HG03432 (cell line): ENCODE measurements at regions not wholly inside any gene's neighbourhood (a gene's known extent, or its start where the extent isn't known, plus 50 kb on each side); places are given as distances from the start of the nearest gene placed in this dataset.
"Not testable (repeated sequence)": the region's sequence is repeated elsewhere in the genome, so short reads cannot be mapped to it uniquely, and the experiment has no call there.

Experiments
- ATAC-seq: cut with Tn5 transposase; IDR thresholded peaks from one replicate; pipeline ENCODE4 v1.9.1; 2021; ENCODE audit warnings: mild to moderate bottlenecking, moderate library complexity; ENCODE audit not compliant: unreplicated experiment

- ATAC-seq, result no peak
These were observed 111.6 kb upstream of the ZC3H12A start for GRCh38 chr1:37362594-37363385.

- no peak for ATAC-seq
These were observed 110.8 kb upstream of the ZC3H12A start for GRCh38 chr1:37363535-37363934.

GRCh38 chr1:37368665-37369315, 105.6 kb upstream of the ZC3H12A start:
- ATAC-seq, result not testable (repeated sequence)

GRCh38 chr1:37372302-37372701, 102.1 kb upstream of the ZC3H12A start:
- ATAC-seq, result no peak

GRCh38 chr1:37372711-37373110, 101.7 kb upstream of the ZC3H12A start:
- ATAC-seq, result no peak

- no peak for ATAC-seq
These were observed 101.0 kb upstream of the ZC3H12A start for GRCh38 chr1:37373413-37373812.

GRCh38 chr1:37380546-37380945, 93.8 kb upstream of the ZC3H12A start:
- ATAC-seq, result not testable (repeated sequence)

GRCh38 chr1:37387854-37388253, 86.5 kb upstream of the ZC3H12A start:
- ATAC-seq, result no peak

GRCh38 chr1:37389327-37389726, 85.1 kb upstream of the ZC3H12A start:
- ATAC-seq, result no peak

GRCh38 chr1:37391211-37392011, 83.0 kb upstream of the ZC3H12A start:
- ATAC-seq, result no peak

GRCh38 chr1:37392051-37392450, 82.3 kb upstream of the ZC3H12A start:
- ATAC-seq, result no peak

- no peak for ATAC-seq
These were observed 80.9 kb upstream of the ZC3H12A start for GRCh38 chr1:37393173-37394120.

GRCh38 chr1:37394574-37395464, 79.6 kb upstream of the ZC3H12A start:
- ATAC-seq, result no peak

GRCh38 chr1:37398096-37398495, 76.3 kb upstream of the ZC3H12A start:
- ATAC-seq, result no peak

- no peak for ATAC-seq
These were observed 75.2 kb upstream of the ZC3H12A start for GRCh38 chr1:37399205-37399604.

GRCh38 chr1:37399830-37400464, 74.4 kb upstream of the ZC3H12A start:
- no peak for ATAC-seq

- no peak for ATAC-seq
These were observed 73.7 kb upstream of the ZC3H12A start for GRCh38 chr1:37400466-37401225.

GRCh38 chr1:37403166-37403565, 71.2 kb upstream of the ZC3H12A start:
- no peak for ATAC-seq
